WTC11 (cell line): ENCODE measurements at regions not wholly inside any gene's neighbourhood (a gene's known extent, or its start where the extent isn't known, plus 50 kb on each side); places are given as distances from the start of the nearest gene placed in this dataset.

Experiments used
- ATAC-seq: fragments of 200-7000 bp; cut with Tn5 transposase; 2 replicates; pipeline ENCODE4 v1.10.0; 2021; ENCODE audit warnings: mild to moderate bottlenecking, moderate library complexity
- CTCF ChIA-PET: fragments of 300-600 bp; sonication (Branson Sonifier 250); formaldehyde crosslinking; loops from one replicate; lab custom pipeline; 2021; ENCODE audit warnings: antibody characterized with exemption; lab: Charles Lee
- POLR2A ChIA-PET: fragments of 350-600 bp; sonication (Branson Sonifier 250); formaldehyde crosslinking; loops from one replicate; lab custom pipeline; 2021; ENCODE audit warnings: antibody characterized with exemption; lab: Charles Lee
- DNase-seq: peaks from one replicate; pipeline ENCODE4 v3.0.0; 2021; ENCODE audit warnings: low spot score
- H3K27ac Mint-ChIP-seq: 2 replicates; pipeline ENCODE4 v1.8.0; 2021; ENCODE audit warnings: mixed read lengths
- H3K27me3 Mint-ChIP-seq: 2 replicates; pipeline ENCODE4 v1.8.0; 2021; ENCODE audit warnings: low read depth, mild to moderate bottlenecking, moderate library complexity, mixed read lengths
- H3K36me3 Mint-ChIP-seq: 2 replicates; pipeline ENCODE4 v1.8.0; 2021; ENCODE audit warnings: mixed read lengths
- H3K4me1 Mint-ChIP-seq: 2 replicates; pipeline ENCODE4 v1.8.0; 2022; ENCODE audit warnings: mixed read lengths
- H3K4me3 Mint-ChIP-seq: 2 replicates; pipeline ENCODE4 v1.8.0; 2021; ENCODE audit warnings: mild to moderate bottlenecking, moderate library complexity, mixed read lengths
- H3K9me3 Mint-ChIP-seq: 2 replicates; pipeline ENCODE4 v1.8.0; 2021; ENCODE audit warnings: mixed read lengths
- CREM ChIP-seq: sonication (generic); formaldehyde crosslinking; IDR thresholded peaks from 2 replicates; pipeline ENCODE4 v1.8.1; 2022; ENCODE audit warnings: mild to moderate bottlenecking, missing genetic modification reagents, moderate library complexity
- CTCF ChIP-seq: fragments of 200-600 bp; IDR thresholded peaks from 2 replicates; pipeline ENCODE4 v1.8.0; 2022; ENCODE audit warnings: antibody characterized with exemption
- E2F4 ChIP-seq: sonication (generic); formaldehyde crosslinking; IDR thresholded peaks from 2 replicates; pipeline ENCODE4 v1.8.1; 2022; ENCODE audit warnings: low read depth, mild to moderate bottlenecking, moderate library complexity, missing genetic modification reagents, borderline replicate concordance
- ELF4 ChIP-seq: sonication (generic); formaldehyde crosslinking; IDR thresholded peaks from 2 replicates; pipeline ENCODE4 v1.8.1; 2022; ENCODE audit warnings: low read depth, mild to moderate bottlenecking, moderate library complexity, missing genetic modification reagents
- ETV6 ChIP-seq: sonication (generic); formaldehyde crosslinking; IDR thresholded peaks from 2 replicates; pipeline ENCODE4 v1.8.1; 2022; ENCODE audit warnings: mild to moderate bottlenecking, missing genetic modification reagents
- FOXJ3 ChIP-seq: sonication (generic); formaldehyde crosslinking; IDR thresholded peaks from 2 replicates; pipeline ENCODE4 v1.9.0; 2021; ENCODE audit warnings: missing genetic modification reagents, mild to moderate bottlenecking, borderline replicate concordance
- GABPB1 ChIP-seq: sonication (generic); formaldehyde crosslinking; IDR thresholded peaks from 2 replicates; pipeline ENCODE4 v1.8.1; 2023; ENCODE audit warnings: mild to moderate bottlenecking, missing genetic modification reagents
- HMGA2 ChIP-seq: fragments of 250-450 bp; sonication (Bioruptor Pico); IDR thresholded peaks from 2 replicates; pipeline ENCODE4 v1.4.0; 2021; ENCODE audit warnings: mild to moderate bottlenecking, moderate library complexity
- JAZF1 ChIP-seq: fragments of 250-450 bp; sonication (Bioruptor Pico); IDR thresholded peaks from 2 replicates; pipeline ENCODE4 v1.9.0; 2021; ENCODE audit warnings: moderate library complexity, mild to moderate bottlenecking, inconsistent platforms
- NFATC4 ChIP-seq: fragments of 250-450 bp; sonication (Bioruptor Pico); IDR thresholded peaks from 2 replicates; pipeline ENCODE4 v1.9.0; 2021; ENCODE audit warnings: mild to moderate bottlenecking
- NR2C2 ChIP-seq: sonication (generic); formaldehyde crosslinking; IDR thresholded peaks from 2 replicates; pipeline ENCODE4 v1.8.0; 2022; ENCODE audit warnings: mild to moderate bottlenecking, missing genetic modification reagents
- NR3C1 ChIP-seq: sonication (generic); formaldehyde crosslinking; conservative IDR thresholded peaks from 2 replicates; pipeline ENCODE4 v1.8.1; 2023; ENCODE audit warnings: low read depth, mild to moderate bottlenecking, missing genetic modification reagents
- PRDM15 ChIP-seq: sonication (generic); formaldehyde crosslinking; IDR thresholded peaks from 2 replicates; pipeline ENCODE4 v1.8.0; 2022; ENCODE audit warnings: missing genetic modification reagents
- RELA ChIP-seq: sonication (generic); formaldehyde crosslinking; IDR thresholded peaks from 2 replicates; pipeline ENCODE4 v1.8.1; 2022; ENCODE audit warnings: missing genetic modification reagents, mild to moderate bottlenecking, borderline replicate concordance
- USF2 ChIP-seq: sonication (generic); formaldehyde crosslinking; IDR thresholded peaks from 2 replicates; pipeline ENCODE4 v1.8.1; 2023; ENCODE audit warnings: mild to moderate bottlenecking, missing genetic modification reagents, moderate library complexity
- ZBTB43 ChIP-seq: sonication (generic); formaldehyde crosslinking; IDR thresholded peaks from 2 replicates; pipeline ENCODE4 v1.8.1; 2023; ENCODE audit warnings: mild to moderate bottlenecking, missing genetic modification reagents
- ZNF281 ChIP-seq: sonication (generic); formaldehyde crosslinking; IDR thresholded peaks from 2 replicates; pipeline ENCODE4 v1.8.0; 2023; ENCODE audit warnings: mild to moderate bottlenecking, missing genetic modification reagents
- ZNF425 ChIP-seq: fragments of 250-450 bp; sonication (Bioruptor Pico); conservative IDR thresholded peaks from 2 replicates; pipeline ENCODE4 v1.9.0; 2021; ENCODE audit warnings: mild to moderate bottlenecking
- ZNF671 ChIP-seq: fragments of 250-450 bp; sonication (Bioruptor Pico); IDR thresholded peaks from 2 replicates; pipeline ENCODE4 v1.8.0; 2021; ENCODE audit warnings: mild to moderate bottlenecking

- no peak for TF ChIP-seq PRDM15 (CRISPR knock-in tag)
- no peak for TF ChIP-seq HMGA2 (CRISPR knock-in tag)
Observed at GRCh38 chr1:116259663-116260062, 113.4 kb upstream of the ATP1A1 start (continued).

- H3K4me3 Mint-ChIP-seq: no peak overlapping the region
- ChIA-PET CTCF (interaction anchor here (0.9 kb wide), 1 partner anchor 225 kb away, joined by 4 read pairs; no protein-coding TSS in a partner anchor), POLR2A (no interaction called here)
- ATAC-seq (no peak), DNase-seq (no peak)
- TF ChIP-seq ELF4 (CRISPR knock-in tag) (no peak), ZNF281 (CRISPR knock-in tag) (no peak), CREM (CRISPR knock-in tag) (no peak), NFATC4 (CRISPR knock-in tag) (no peak), E2F4 (CRISPR knock-in tag) (no peak), GABPB1 (no peak), USF2 (CRISPR knock-in tag) (no peak), ZBTB43 (no peak), NR3C1 (CRISPR knock-in tag) (no peak), FOXJ3 (CRISPR knock-in tag) (no peak), JAZF1 (CRISPR knock-in tag) (no peak), ZNF671 (CRISPR knock-in tag) (no peak), ZNF425 (CRISPR knock-in tag) (no peak), NR2C2 (no peak), ETV6 (CRISPR knock-in tag) (no peak), RELA (CRISPR knock-in tag) (no peak), CTCF (no peak)
- H3K4me1 Mint-ChIP-seq: peaks cover 15% of the 10 kb centered on the region
- no peak overlapping the region for H3K27ac Mint-ChIP-seq
- no peaks in the 10 kb centered on the region for H3K9me3 Mint-ChIP-seq
- H3K36me3 Mint-ChIP-seq: no peaks in the 10 kb centered on the region
- no peaks in the 10 kb centered on the region for H3K27me3 Mint-ChIP-seq
Observed at GRCh38 chr1:116260115-116260514, 112.9 kb upstream of the ATP1A1 start.
